H1 (cell line): ENCODE measurements at regions not wholly inside any gene's neighbourhood (a gene's known extent, or its start where the extent isn't known, plus 50 kb on each side); places are given as distances from the start of the nearest gene placed in this dataset.

Experiments used
- CHD7 ChIP-seq: fragments of 300-600 bp; sonication (generic); IDR thresholded peaks from 2 replicates; pipeline ENCODE4 v1.7.1; 2012; ENCODE audit warnings: low read length, moderate library complexity, mild to moderate bottlenecking, inconsistent platforms; ENCODE audit not compliant: insufficient replicate concordance
- SAP30 ChIP-seq: fragments of 300-600 bp; sonication (generic); IDR thresholded peaks from 2 replicates; pipeline ENCODE4 v1.7.1; 2012; ENCODE audit warnings: low read length, moderate library complexity, mild to moderate bottlenecking, inconsistent platforms; ENCODE audit not compliant: insufficient read depth, insufficient replicate concordance

DNA sequence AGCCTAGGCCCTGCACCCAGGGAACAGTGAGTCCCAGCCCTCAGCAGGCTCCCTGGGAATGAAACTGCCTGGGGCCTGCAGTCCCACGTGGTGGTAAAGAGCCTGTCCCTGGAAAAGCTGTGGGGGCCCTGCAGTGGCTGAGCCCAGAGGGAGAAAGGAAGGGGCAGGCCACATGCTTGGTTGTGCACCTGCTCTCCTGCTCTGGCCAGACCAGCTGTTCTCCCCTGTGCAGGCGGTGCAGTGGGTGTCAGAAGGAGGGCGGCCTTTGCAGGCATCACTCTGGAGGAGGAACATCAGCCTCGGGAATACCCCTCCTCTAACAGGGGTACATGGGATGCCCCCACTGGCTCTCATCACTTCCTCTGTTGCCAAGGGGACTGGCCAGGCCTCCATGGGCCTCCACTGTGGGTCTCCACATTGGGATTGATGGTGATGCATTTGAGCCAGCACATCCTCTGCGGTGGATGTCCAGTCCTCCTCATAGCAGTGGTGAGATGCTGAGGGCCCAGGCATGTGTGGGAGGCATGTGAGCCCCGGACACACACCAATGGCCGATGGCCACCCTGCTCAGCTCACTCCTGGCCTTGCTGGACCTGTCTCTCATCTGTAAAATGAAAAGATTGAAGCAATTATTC, 690.4 kb downstream of the BRD1 start (continued):
- no peak for TF ChIP-seq CHD7
- no peak for TF ChIP-seq SAP30
- TF ChIP-seq, all 59 proteins: peak for 0
